IMR-90 (cell line): ENCODE measurements at regions not wholly inside any gene's neighbourhood (a gene's known extent, or its start where the extent isn't known, plus 50 kb on each side); places are given as distances from the start of the nearest gene placed in this dataset.

ENCODE experiments used
- ATAC-seq: fragments of 200-7000 bp; cut with Tn5 transposase; 2 replicates; pipeline ENCODE4 v1.9.1; 2020; ENCODE audit warnings: low read depth, mild to moderate bottlenecking, moderate library complexity
- BruUV-seq: library from RNA; stranded (reverse); fragments of 400-500 nt; replicated peaks from 2 replicates; lab custom pipeline; 2021; lab: Mats Ljungman, UMichigan
- CTCF ChIA-PET: fragments of 300-600 bp; formaldehyde crosslinking; extraction: SDS; loops from one replicate; lab custom pipeline; 2021; ENCODE audit warnings: antibody characterized with exemption; lab: Yijun Ruan, JAX
- POLR2A ChIA-PET: fragments of 300-600 bp; sonication (Branson Sonifier 250); formaldehyde crosslinking; loops from one replicate; lab custom pipeline; 2022; ENCODE audit warnings: antibody characterized with exemption; ENCODE audit not compliant: unreplicated experiment; lab: Charles Lee
- DNase-seq: peaks from one replicate; pipeline ENCODE4 v3.0.0; 2013
- H2AFZ ChIP-seq: replicated peaks from 2 replicates; pipeline ENCODE3; 2013; ENCODE audit warnings: low read length, mild to moderate bottlenecking; ENCODE audit not compliant: poor library complexity
- H2AK5ac ChIP-seq: 2 replicates; pipeline ENCODE4 v1.6.1; 2013; ENCODE audit warnings: low read depth, low read length, inconsistent platforms
- H2AK9ac ChIP-seq: replicated peaks from 2 replicates; pipeline ENCODE3; 2013; ENCODE audit warnings: mild to moderate bottlenecking, low read depth, low read length, moderate library complexity; ENCODE audit not compliant: poor library complexity
- H2BK120ac ChIP-seq: 2 replicates; pipeline ENCODE4 v1.6.1; 2013; ENCODE audit warnings: low read depth, low read length, inconsistent platforms
- H2BK15ac ChIP-seq: 3 replicates; pipeline ENCODE4 v1.6.1; 2013; ENCODE audit warnings: low read depth, low read length, inconsistent platforms
- H2BK20ac ChIP-seq: 2 replicates; pipeline ENCODE4 v1.6.1; 2013; ENCODE audit warnings: low read depth, mild to moderate bottlenecking, inconsistent platforms, low read length, moderate library complexity
- H2BK5ac ChIP-seq: 2 replicates; pipeline ENCODE4 v1.6.1; 2013; ENCODE audit warnings: mild to moderate bottlenecking, low read depth, low read length, inconsistent platforms; ENCODE audit not compliant: poor library complexity, severe bottlenecking
- H3K14ac ChIP-seq: replicated peaks from 2 replicates; pipeline ENCODE4 v1.6.1; 2013; ENCODE audit warnings: low read depth, low read length, inconsistent platforms
- H3K18ac ChIP-seq: 2 replicates; pipeline ENCODE4 v1.6.1; 2013; ENCODE audit warnings: low read depth, low read length, control low read depth
- H3K23ac ChIP-seq: 2 replicates; pipeline ENCODE4 v1.6.1; 2013; ENCODE audit warnings: low read depth, low read length, inconsistent platforms
- H3K27ac ChIP-seq: 2 replicates; pipeline ENCODE4 v1.5.1; 2013; ENCODE audit warnings: mild to moderate bottlenecking, control low read depth, low read length; ENCODE audit not compliant: insufficient read depth
- H3K27me3 ChIP-seq: 2 replicates; pipeline ENCODE4 v1.6.1; 2013; ENCODE audit warnings: low read length; ENCODE audit not compliant: control insufficient read depth, insufficient read depth
- H3K36me3 ChIP-seq: 2 replicates; pipeline ENCODE4 v1.6.1; 2013; ENCODE audit warnings: low read length, mixed read lengths; ENCODE audit not compliant: control insufficient read depth, insufficient read depth
- H3K4ac ChIP-seq: 2 replicates; pipeline ENCODE4 v1.6.1; 2013; ENCODE audit warnings: low read depth, low read length, inconsistent platforms
- H3K4me1 ChIP-seq: 2 replicates; pipeline ENCODE4 v1.6.1; 2013; ENCODE audit warnings: low read length, mixed read lengths; ENCODE audit not compliant: control insufficient read depth, insufficient read depth
- H3K4me2 ChIP-seq: 2 replicates; pipeline ENCODE4 v1.6.1; 2013; ENCODE audit warnings: low read depth, mild to moderate bottlenecking, control low read depth, low read length, moderate library complexity
- H3K4me3 ChIP-seq: 2 replicates; pipeline ENCODE4 v1.5.1; 2013; ENCODE audit warnings: low read depth, mild to moderate bottlenecking, control low read depth, low read length, moderate library complexity; ENCODE audit not compliant: insufficient read depth
- H3K56ac ChIP-seq: 2 replicates; pipeline ENCODE4 v1.6.1; 2013; ENCODE audit warnings: low read length, inconsistent platforms; ENCODE audit not compliant: insufficient read depth; ENCODE audit errors: extremely low read depth
- H3K79me1 ChIP-seq, 2 experiments: 2 replicates each; pipeline ENCODE4 v1.6.1; 2013; ENCODE audit warnings: low read length in 2 of 2, inconsistent platforms in 1 of 2, low read depth in 1 of 2
- H3K9ac ChIP-seq: 2 replicates; pipeline ENCODE4 v1.6.1; 2013; ENCODE audit warnings: low read depth, low read length, control low read depth
- H3K9me1 ChIP-seq: 2 replicates; pipeline ENCODE4 v1.6.1; 2013; ENCODE audit warnings: low read length, inconsistent platforms; ENCODE audit not compliant: insufficient read depth
- H3K9me3 ChIP-seq: 2 replicates; pipeline ENCODE4 v1.6.1; 2013; ENCODE audit warnings: low read length; ENCODE audit not compliant: control insufficient read depth, insufficient read depth
- H4K20me1 ChIP-seq: 2 replicates; pipeline ENCODE4 v1.6.1; 2013; ENCODE audit warnings: low read length, inconsistent platforms; ENCODE audit not compliant: insufficient read depth
- H4K5ac ChIP-seq: 2 replicates; pipeline ENCODE4 v1.6.1; 2013; ENCODE audit warnings: mild to moderate bottlenecking, low read depth, low read length, control low read depth
- H4K8ac ChIP-seq, 2 experiments: 2 replicates each; pipeline ENCODE4 v1.6.1; 2013; ENCODE audit warnings: low read depth in 2 of 2, low read length in 2 of 2, control low read depth in 1 of 2, inconsistent platforms in 1 of 2
- H4K91ac ChIP-seq: 2 replicates; pipeline ENCODE4 v1.6.1; 2013; ENCODE audit warnings: low read depth, low read length, inconsistent platforms; ENCODE audit not compliant: insufficient read depth
- BHLHE40 ChIP-seq: fragments of 150-350 bp; IDR thresholded peaks from 2 replicates; pipeline ENCODE4 v1.6.1; 2016; ENCODE audit warnings: mild to moderate bottlenecking, low read depth, low read length
- WGBS, 2 experiments: methylation state at CpG; one replicate each; pipeline versions ENCODE4 v1.1.5 to v1.1.7; 2013; ENCODE audit warnings: missing lambda C conversion rate in 2 of 2; ENCODE audit not compliant: insufficient read length in 1 of 2; ENCODE audit errors: extremely low coverage in 2 of 2; 5-methylcytosine and 5-hydroxymethylcytosine counted together
- dilution Hi-C: fragments of 300-500 bp; cut with HindIII; formaldehyde crosslinking; loops from one replicate; pipeline ENCODE4 v1.14.3; 2018; ENCODE audit warnings: low sequenced_read_pairs; ENCODE audit not compliant: unreplicated experiment
- in situ Hi-C: fragments of 300-500 bp; cut with MboI; formaldehyde crosslinking; loops from 3 replicates; pipeline ENCODE4 v1.14.3; 2019; ENCODE audit warnings: low sequenced_read_pairs, inconsistent platforms, mixed read lengths
- intact Hi-C: fragments of 100-400 bp; cut with micrococcal nuclease; formaldehyde crosslinking; loops from 2 replicates; pipeline ENCODE4 v1.10.0; 2022

DNA sequence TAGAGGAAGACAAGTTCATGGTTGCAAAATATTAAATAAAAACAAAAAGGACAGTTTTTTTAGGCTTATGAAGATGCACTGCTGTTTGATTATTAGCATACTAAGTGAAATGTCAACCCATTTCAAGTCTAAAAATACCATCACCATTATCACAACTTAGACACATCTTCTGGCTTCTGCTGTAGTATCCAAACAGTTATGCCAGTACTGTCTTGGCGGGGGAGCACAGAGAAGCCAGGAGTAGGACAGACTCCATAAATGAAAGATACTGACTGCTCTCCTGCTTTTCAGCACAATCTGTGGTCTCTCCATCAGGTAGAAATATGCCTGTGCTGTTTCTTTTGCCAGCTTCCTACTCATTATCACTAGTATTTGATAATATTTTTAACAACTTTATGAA, 179.2 kb upstream of the DSEL start:
- no peak for TF ChIP-seq BHLHE40
- H4K5ac ChIP-seq: no peak overlapping the region; the same call in 1 of the 2 replicates
- H2AK5ac ChIP-seq: no peak overlapping the region
- no peak overlapping the region for H2BK5ac ChIP-seq
- H4K8ac ChIP-seq: no peak overlapping the region
- in situ Hi-C loops: no loop called here
- no peak overlapping the region for H3K23ac ChIP-seq
- no peak overlapping the region for H3K18ac ChIP-seq
- no peak for ATAC-seq
- H3K4ac ChIP-seq: no peak overlapping the region
- H2BK20ac ChIP-seq: no peak overlapping the region
- no peak overlapping the region for H2BK120ac ChIP-seq
- H3K9me3 ChIP-seq: peaks cover 2% of the 10 kb centered on the region; the same call in 1 of the 2 replicates
- no peaks in the 10 kb centered on the region for H3K4me1 ChIP-seq
- POLR2A ChIA-PET: no interaction called here
- H4K91ac ChIP-seq: no peak overlapping the region
- no peak overlapping the region for H3K14ac ChIP-seq
- WGBS, 2 experiments: no CpG with 5 or more reads among the region's 1 CpG
- H3K9ac ChIP-seq: no peak overlapping the region
- CTCF ChIA-PET: no interaction called here
- no peak overlapping the region for H3K56ac ChIP-seq
- H3K4me3 ChIP-seq: no peak overlapping the region
- no peaks in the 10 kb centered on the region for H3K27me3 ChIP-seq
- no peak overlapping the region for H3K4me2 ChIP-seq
- DNase-seq: no peak
- intact Hi-C loops: no loop called here
- BruUV-seq: no TSS peak
- H3K27ac ChIP-seq: no peak overlapping the region
- H2BK15ac ChIP-seq: no peak overlapping the region
- no peaks in the 10 kb centered on the region for H3K36me3 ChIP-seq
- H2AK9ac ChIP-seq: no peak overlapping the region
- no peaks in the 10 kb centered on the region for H3K9me1 ChIP-seq
- H3K79me1 ChIP-seq: no peaks in the 10 kb centered on the region
- dilution Hi-C loops: no loop called here
- no peaks in the 10 kb centered on the region for H4K20me1 ChIP-seq
- no peak overlapping the region for H2AFZ ChIP-seq
